ENCODE measurements at regions not wholly inside any gene's neighbourhood (a gene's known extent, or its start where the extent isn't known, plus 50 kb on each side); places are given as distances from the start of the nearest gene placed in this dataset.

- TF ChIP-seq, protein P1, sequence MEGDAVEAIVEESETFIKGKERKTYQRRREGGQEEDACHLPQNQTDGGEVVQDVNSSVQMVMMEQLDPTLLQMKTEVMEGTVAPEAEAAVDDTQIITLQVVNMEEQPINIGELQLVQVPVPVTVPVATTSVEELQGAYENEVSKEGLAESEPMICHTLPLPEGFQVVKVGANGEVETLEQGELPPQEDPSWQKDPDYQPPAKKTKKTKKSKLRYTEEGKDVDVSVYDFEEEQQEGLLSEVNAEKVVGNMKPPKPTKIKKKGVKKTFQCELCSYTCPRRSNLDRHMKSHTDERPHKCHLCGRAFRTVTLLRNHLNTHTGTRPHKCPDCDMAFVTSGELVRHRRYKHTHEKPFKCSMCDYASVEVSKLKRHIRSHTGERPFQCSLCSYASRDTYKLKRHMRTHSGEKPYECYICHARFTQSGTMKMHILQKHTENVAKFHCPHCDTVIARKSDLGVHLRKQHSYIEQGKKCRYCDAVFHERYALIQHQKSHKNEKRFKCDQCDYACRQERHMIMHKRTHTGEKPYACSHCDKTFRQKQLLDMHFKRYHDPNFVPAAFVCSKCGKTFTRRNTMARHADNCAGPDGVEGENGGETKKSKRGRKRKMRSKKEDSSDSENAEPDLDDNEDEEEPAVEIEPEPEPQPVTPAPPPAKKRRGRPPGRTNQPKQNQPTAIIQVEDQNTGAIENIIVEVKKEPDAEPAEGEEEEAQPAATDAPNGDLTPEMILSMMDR (IDR thresholded peaks at IDR 0.05): no peak
- TF ChIP-seq POLR2A (IDR thresholded peaks at IDR 0.05) (no peak), POLR2AphosphoS5 (IDR thresholded peaks at IDR 0.05; ENCODE audit: insufficient read depth in 1 of 2, low read depth in 1 of 2) (no peak)
These were observed 50.1 kb upstream of the DIO3 start for GRCh38 chr14:101511199-101511598.

All from vagina (tissue), 2 donors.